NT2/D1 (cell line): ENCODE measurements at regions not wholly inside any gene's neighbourhood (a gene's known extent, or its start where the extent isn't known, plus 50 kb on each side); places are given as distances from the start of the nearest gene placed in this dataset.

Source experiments
- YY1 ChIP-seq: IDR thresholded peaks from 2 replicates; pipeline ENCODE4 v1.6.1; 2011; ENCODE audit not compliant: insufficient read length, insufficient read depth
- ZNF274 ChIP-seq: IDR thresholded peaks from 2 replicates; pipeline ENCODE4 v1.6.1; 2011; ENCODE audit warnings: mild to moderate bottlenecking, low read depth, low read length

DNA sequence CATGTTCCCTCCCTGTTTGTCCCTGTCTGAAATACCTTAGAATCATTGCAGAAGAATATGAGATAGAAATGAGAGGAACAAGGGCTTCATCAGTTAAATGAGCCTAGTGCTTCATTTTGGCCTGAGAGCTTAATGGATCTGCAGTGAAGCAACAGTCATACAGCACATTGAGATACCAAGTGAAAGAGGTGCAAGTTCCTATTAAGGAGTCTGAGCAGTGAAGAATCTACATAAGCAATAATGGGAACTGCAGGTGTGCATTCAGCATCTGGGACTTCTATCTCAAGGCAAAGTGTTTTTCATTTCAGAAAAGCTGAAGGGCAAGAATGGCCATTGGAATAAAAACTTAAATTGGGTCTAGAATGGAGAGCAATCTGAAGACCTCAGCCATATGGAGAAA, 323.2 kb upstream of the SLC39A10 start:
- TF ChIP-seq ZNF274, result no peak
- no peak for TF ChIP-seq YY1
